A549 (cell line): ENCODE measurements at regions not wholly inside any gene's neighbourhood (a gene's known extent, or its start where the extent isn't known, plus 50 kb on each side); places are given as distances from the start of the nearest gene placed in this dataset.

Source experiments
- CTCF ChIP-seq: fragments of >200 bp; sonication (Bioruptor Twin); formaldehyde crosslinking; IDR thresholded peaks from 3 replicates; pipeline ENCODE4 v1.5.1; 2016
- HDAC2 ChIP-seq: fragments of 200-600 bp; sonication (generic); IDR thresholded peaks from 2 replicates; pipeline ENCODE4 v1.6.1; 2016
- HOXA7 ChIP-seq: fragments of 250-450 bp; sonication (Bioruptor Pico); IDR thresholded peaks from 2 replicates; pipeline ENCODE4 v1.5.0; 2020; ENCODE audit warnings: mild to moderate bottlenecking, moderate library complexity

- peak; percentile 30; the same call in 1 of the 3 replicates for TF ChIP-seq CTCF
- no peak for TF ChIP-seq HDAC2
- TF ChIP-seq HOXA7 (CRISPR knock-in tag) = no peak
These were observed 973.6 kb upstream of the WWC1 start for GRCh38 chr5:167317884-167318283.
